HG02973 (cell line): ENCODE measurements at regions not wholly inside any gene's neighbourhood (a gene's known extent, or its start where the extent isn't known, plus 50 kb on each side); places are given as distances from the start of the nearest gene placed in this dataset.

ENCODE experiments used
- ATAC-seq: cut with Tn5 transposase; IDR thresholded peaks from one replicate; pipeline ENCODE4 v1.9.1; 2021; ENCODE audit warnings: moderate library complexity; ENCODE audit not compliant: unreplicated experiment

DNA sequence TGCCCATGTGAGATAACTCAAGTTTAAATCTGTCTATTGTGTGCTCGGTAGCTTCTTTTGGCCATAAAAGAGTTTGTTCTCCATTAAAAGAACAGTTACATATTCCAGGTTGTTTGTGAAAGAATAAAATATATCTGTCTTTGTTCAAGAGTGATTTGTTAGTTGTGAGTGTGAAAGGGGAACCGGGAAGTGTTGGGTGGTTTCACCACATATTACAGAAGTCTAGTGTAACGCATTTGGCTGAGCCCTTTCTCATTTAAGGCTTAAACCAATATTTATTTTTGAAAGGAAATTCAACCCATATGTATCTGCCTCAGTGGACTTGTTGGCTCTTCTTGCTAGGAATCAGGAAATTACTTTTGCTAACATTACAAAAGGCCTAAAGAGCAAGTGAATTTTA is 54.1 kb upstream of the DMRTA1 start:
- ATAC-seq = no peak

DNA sequence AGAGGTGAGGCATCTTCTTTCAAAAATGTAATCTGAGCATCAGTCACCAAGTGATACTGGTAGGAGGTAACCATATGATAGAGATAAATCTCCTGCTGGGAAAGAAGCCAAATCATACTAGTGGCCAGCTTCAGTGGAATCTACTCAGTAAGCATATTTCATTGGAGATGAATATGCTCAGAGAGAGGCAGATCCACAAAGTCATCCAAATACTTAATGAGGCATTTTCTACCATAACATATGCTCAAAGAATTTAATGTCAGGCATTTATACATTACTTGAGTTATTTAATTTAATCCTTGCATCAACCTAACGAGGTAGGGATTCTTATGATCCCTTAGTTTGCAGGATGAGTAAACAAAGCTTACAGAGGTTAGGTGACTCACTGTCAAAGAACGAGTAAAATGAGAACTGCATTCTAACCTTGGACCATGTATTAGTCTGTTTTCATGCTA is 50.9 kb upstream of the DMRTA1 start:
- no peak for ATAC-seq
